A673 (cell line): ENCODE measurements at regions not wholly inside any gene's neighbourhood (a gene's known extent, or its start where the extent isn't known, plus 50 kb on each side); places are given as distances from the start of the nearest gene placed in this dataset.

Source experiments
- BruUV-seq: library from RNA; stranded (reverse); fragments of 400-500 nt; replicated peaks from 2 replicates; lab custom pipeline; 2021; lab: Mats Ljungman, UMichigan
- CTCF ChIA-PET: fragments of 300-600 bp; sonication (Branson Sonifier 250); formaldehyde crosslinking; loops from one replicate; lab custom pipeline; 2022; ENCODE audit warnings: antibody characterized with exemption; lab: Charles Lee
- POLR2A ChIA-PET: fragments of 300-600 bp; sonication (Branson Sonifier 250); formaldehyde crosslinking; loops from one replicate; lab custom pipeline; 2022; ENCODE audit warnings: antibody characterized with exemption; ENCODE audit not compliant: low non-redundant PET; lab: Charles Lee
- DNase-seq: peaks from one replicate; pipeline ENCODE4 v3.0.0-alpha.2; 2015; ENCODE audit warnings: low spot score
- H3K27ac ChIP-seq: fragments of 200-600 bp; sonication (generic); 2 replicates; pipeline ENCODE4 v1.5.1; 2016; ENCODE audit warnings: mixed run types, low read depth, mild to moderate bottlenecking, mixed read lengths, antibody characterized with exemption, low read length; ENCODE audit not compliant: poor library complexity, severe bottlenecking
- H3K27me3 ChIP-seq: fragments of 200-600 bp; sonication (generic); replicated peaks from 2 replicates; pipeline ENCODE4 v1.6.1; 2017; ENCODE audit warnings: mixed run types, low read depth, mild to moderate bottlenecking, mixed read lengths, antibody characterized with exemption, low read length; ENCODE audit not compliant: insufficient read depth, poor library complexity
- H3K36me3 ChIP-seq: fragments of 200-600 bp; sonication (generic); 2 replicates; pipeline ENCODE4 v1.6.1; 2016; ENCODE audit warnings: mixed run types, mild to moderate bottlenecking, mixed read lengths, antibody characterized with exemption, low read length; ENCODE audit not compliant: insufficient read depth, poor library complexity, severe bottlenecking
- H3K4me1 ChIP-seq: fragments of 200-600 bp; sonication (generic); 2 replicates; pipeline ENCODE4 v1.6.1; 2017; ENCODE audit warnings: mixed run types, mild to moderate bottlenecking, mixed read lengths, antibody characterized with exemption, low read length; ENCODE audit not compliant: insufficient read depth, poor library complexity, severe bottlenecking
- H3K4me3 ChIP-seq: fragments of 200-600 bp; sonication (generic); 2 replicates; pipeline ENCODE4 v1.5.1; 2016; ENCODE audit warnings: low read depth, mixed run types, mild to moderate bottlenecking, mixed read lengths, low read length; ENCODE audit not compliant: poor library complexity, severe bottlenecking
- H3K9me3 ChIP-seq: fragments of 200-600 bp; sonication (generic); 2 replicates; pipeline ENCODE4 v1.6.1; 2016; ENCODE audit warnings: mixed run types, low read depth, mild to moderate bottlenecking, mixed read lengths, antibody characterized with exemption, low read length; ENCODE audit not compliant: poor library complexity, severe bottlenecking
- EZH2 ChIP-seq: fragments of 200-600 bp; sonication (generic); IDR thresholded peaks from 2 replicates; pipeline ENCODE4 v1.6.1; 2017; ENCODE audit warnings: borderline replicate concordance, low read depth, mild to moderate bottlenecking, mixed read lengths, antibody characterized with exemption, low read length; ENCODE audit not compliant: poor library complexity, severe bottlenecking
- intact Hi-C: fragments of 100-400 bp; cut with micrococcal nuclease; formaldehyde crosslinking; loops from one replicate; pipeline ENCODE4 v1.10.0; 2022; ENCODE audit not compliant: unreplicated experiment
- TF ChIP-seq, protein P1 (sequence below): fragments of 300-800, 200-600 bp; sonication (generic); conservative IDR thresholded peaks from 2 replicates; pipeline ENCODE4 v1.5.1; 2017; ENCODE audit warnings: low read depth, mild to moderate bottlenecking, antibody characterized with exemption, low read length, moderate library complexity, mixed read lengths

- DNase-seq = no peak
- Histone ChIP-seq H3K4me3 (no peak overlapping the region), H3K4me1 (no peaks in the 10 kb centered on the region), H3K27me3 (no peaks in the 10 kb centered on the region), H3K36me3 (no peaks in the 10 kb centered on the region), H3K27ac (no peak overlapping the region), H3K9me3 (no peaks in the 10 kb centered on the region)
- CTCF ChIA-PET = no interaction called here
- BruUV-seq = no TSS peak
- no peak for TF ChIP-seq EZH2
- TF ChIP-seq, protein P1, sequence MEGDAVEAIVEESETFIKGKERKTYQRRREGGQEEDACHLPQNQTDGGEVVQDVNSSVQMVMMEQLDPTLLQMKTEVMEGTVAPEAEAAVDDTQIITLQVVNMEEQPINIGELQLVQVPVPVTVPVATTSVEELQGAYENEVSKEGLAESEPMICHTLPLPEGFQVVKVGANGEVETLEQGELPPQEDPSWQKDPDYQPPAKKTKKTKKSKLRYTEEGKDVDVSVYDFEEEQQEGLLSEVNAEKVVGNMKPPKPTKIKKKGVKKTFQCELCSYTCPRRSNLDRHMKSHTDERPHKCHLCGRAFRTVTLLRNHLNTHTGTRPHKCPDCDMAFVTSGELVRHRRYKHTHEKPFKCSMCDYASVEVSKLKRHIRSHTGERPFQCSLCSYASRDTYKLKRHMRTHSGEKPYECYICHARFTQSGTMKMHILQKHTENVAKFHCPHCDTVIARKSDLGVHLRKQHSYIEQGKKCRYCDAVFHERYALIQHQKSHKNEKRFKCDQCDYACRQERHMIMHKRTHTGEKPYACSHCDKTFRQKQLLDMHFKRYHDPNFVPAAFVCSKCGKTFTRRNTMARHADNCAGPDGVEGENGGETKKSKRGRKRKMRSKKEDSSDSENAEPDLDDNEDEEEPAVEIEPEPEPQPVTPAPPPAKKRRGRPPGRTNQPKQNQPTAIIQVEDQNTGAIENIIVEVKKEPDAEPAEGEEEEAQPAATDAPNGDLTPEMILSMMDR = no peak
- intact Hi-C loops = loop anchor here (5.0 kb wide), 1 partner anchor 113 kb away; no protein-coding TSS in a partner anchor
- POLR2A ChIA-PET = no interaction called here
These were observed 357.9 kb downstream of the BCL11B start for GRCh38 chr14:98913967-98914650.

DNA sequence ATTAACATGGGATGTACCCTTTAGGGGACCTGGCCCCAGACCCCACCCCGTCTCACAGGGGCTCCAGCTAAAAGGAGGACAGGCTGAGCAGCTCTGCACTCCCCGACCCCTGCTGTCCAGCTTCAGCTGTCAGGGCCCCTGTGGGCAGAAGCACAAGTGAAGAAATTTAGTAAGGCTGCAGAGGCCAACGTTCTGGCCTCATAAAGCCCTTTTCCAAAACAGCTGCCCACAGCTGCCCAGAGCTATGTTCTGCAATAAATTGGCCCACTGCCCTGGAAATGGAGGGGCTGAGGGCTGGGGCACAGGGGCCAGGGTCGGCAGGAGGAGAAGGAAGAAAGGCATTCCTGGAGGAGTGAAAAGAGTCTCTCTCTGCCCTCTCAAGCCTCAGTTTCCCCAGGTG lies 357.1 kb downstream of the BCL11B start:
- Histone ChIP-seq H3K36me3 (no peaks in the 10 kb centered on the region), H3K9me3 (no peaks in the 10 kb centered on the region), H3K27me3 (no peaks in the 10 kb centered on the region), H3K27ac (no peak overlapping the region), H3K4me3 (no peak overlapping the region), H3K4me1 (no peaks in the 10 kb centered on the region)
- no peak for DNase-seq
- intact Hi-C loops = loop anchor here (5.0 kb wide), 1 partner anchor 112 kb away; no protein-coding TSS in a partner anchor
- TF ChIP-seq EZH2 = no peak
- TF ChIP-seq, protein P1 = no peak
- ChIA-PET CTCF (no interaction called here), POLR2A (no interaction called here)
- no TSS peak for BruUV-seq

GRCh38 chr14:98915625-98916024 lies 356.4 kb downstream of the BCL11B start:
- Histone ChIP-seq H3K4me3 (no peak overlapping the region), H3K4me1 (no peaks in the 10 kb centered on the region), H3K27me3 (no peaks in the 10 kb centered on the region), H3K36me3 (no peaks in the 10 kb centered on the region), H3K27ac (no peak overlapping the region), H3K9me3 (no peaks in the 10 kb centered on the region)
- intact Hi-C loops = no loop called here
- DNase-seq = no peak
- CTCF ChIA-PET = no interaction called here
- no TSS peak for BruUV-seq
- POLR2A ChIA-PET = no interaction called here
- no peak for TF ChIP-seq EZH2
- TF ChIP-seq, protein P1 = no peak
